ENCODE measurements at regions not wholly inside any gene's neighbourhood (a gene's known extent, or its start where the extent isn't known, plus 50 kb on each side); places are given as distances from the start of the nearest gene placed in this dataset.

GRCh38 chr13:112253631-112254030 lies 122.5 kb upstream of the SPACA7 start:
- TF ChIP-seq CTCF (IDR thresholded peaks at IDR 0.05; ENCODE audit: insufficient read depth, low read depth, low read length): no peak
- no peak for TF ChIP-seq EZH2 (IDR thresholded peaks at IDR 0.05; ENCODE audit: insufficient read depth, low read length)

Data from astrocyte (in vitro differentiated cells and primary cell).